Thyroid gland (tissue), 4 donors: ENCODE measurements at regions not wholly inside any gene's neighbourhood (a gene's known extent, or its start where the extent isn't known, plus 50 kb on each side); places are given as distances from the start of the nearest gene placed in this dataset.

Experiments used
- DNase-seq, 2 donors: peaks; one replicate each; pipeline ENCODE4 v3.0.0-alpha.2; 2019
- H3K27ac ChIP-seq, 3 donors: fragments of 200-600 bp; sonication (generic); 1 replicate in 2 of 3; 2 replicates in 1 of 3; pipeline ENCODE4 v1.5.1; 2016 to 2019; ENCODE audit warnings: mild to moderate bottlenecking in 1 of 3, moderate library complexity in 1 of 3
- H3K27me3 ChIP-seq: fragments of 200-600 bp; sonication (generic); one replicate; pipeline ENCODE4 v1.5.1; 2019
- H3K36me3 ChIP-seq, 2 donors: fragments of 200-600 bp; sonication (generic); one replicate each; pipeline ENCODE4 v1.5.1; 2016 to 2019
- H3K4me1 ChIP-seq, 2 donors: fragments of 200-600 bp; sonication (generic); one replicate each; pipeline ENCODE4 v1.5.1; 2017 to 2019
- H3K4me3 ChIP-seq, 3 donors: fragments of 200-600 bp; sonication (generic); replicated peaks in 1 of 3; 1 replicate in 2 of 3; 2 replicates in 1 of 3; pipeline ENCODE4 v1.5.1; 2016; ENCODE audit warnings: mild to moderate bottlenecking in 1 of 3
- H3K9me3 ChIP-seq: fragments of 200-600 bp; sonication (generic); one replicate; pipeline ENCODE4 v1.5.1; 2017
- CTCF ChIP-seq, 6 experiments: fragments of 200-600 bp in 3 of 6; fragments of 450-650 bp in 3 of 6; sonication (generic) in 3 of 6; IDR thresholded peaks; one replicate each; pipeline ENCODE4 v1.5.1; 2016 to 2019; ENCODE audit warnings: antibody characterized with exemption in 6 of 6, mild to moderate bottlenecking in 2 of 6, inconsistent platforms in 1 of 6, moderate library complexity in 1 of 6
- POLR2A ChIP-seq, 2 donors: fragments of 450-650 bp; IDR thresholded peaks; one replicate each; pipeline ENCODE4 v1.6.1; 2017; ENCODE audit warnings: antibody characterized with exemption in 2 of 2, mild to moderate bottlenecking in 2 of 2, moderate library complexity in 1 of 2
- WGBS, 2 donors: methylation state at CpG; one replicate each; pipeline ENCODE4 v1.1.5; 2017; 5-methylcytosine and 5-hydroxymethylcytosine counted together
- intact Hi-C: fragments of 100-400 bp; cut with DNase I; formaldehyde crosslinking; loops from one replicate; pipeline ENCODE4 v1.15.1; 2023

- Histone ChIP-seq H3K9me3 (no peaks in the 10 kb centered on the region), H3K36me3 (no peaks in the 10 kb centered on the region), H3K27ac (no peak overlapping the region), H3K27me3 (peaks cover 6% of the 10 kb centered on the region), H3K4me3 (no peak overlapping the region), H3K4me1 (no peaks in the 10 kb centered on the region)
- DNase-seq: peak in 1 of 2 donors; percentile 7
- 23 to 25% methylated on average over 4 of the region's 4 CpGs for WGBS, 2 donors
- intact Hi-C loops: no loop called here
- TF ChIP-seq CTCF (IDR thresholded peaks at IDR 0.05): peak; percentile 25 to 66 (median 53)
- no peak for TF ChIP-seq POLR2A (IDR thresholded peaks at IDR 0.05)
Observed at GRCh38 chr2:175690113-175690837, 311.8 kb downstream of the LNPK start.

- no peak overlapping the region for H3K27ac ChIP-seq
- no peaks in the 10 kb centered on the region for H3K36me3 ChIP-seq
- no peaks in the 10 kb centered on the region for H3K9me3 ChIP-seq
- peaks cover 6% of the 10 kb centered on the region for H3K27me3 ChIP-seq
- 81 to 84% methylated on average over 4 of the region's 4 CpGs for WGBS, 2 donors
- intact Hi-C loops: loop anchor here (10.0 kb wide), 1 partner anchor 407 kb away; the partner anchor contains the start of genes HOXD12 and HOXD13
- TF ChIP-seq CTCF (IDR thresholded peaks at IDR 0.05) (no peak), POLR2A (IDR thresholded peaks at IDR 0.05) (no peak)
- H3K4me1 ChIP-seq: no peaks in the 10 kb centered on the region
- no peak for DNase-seq
- no peak overlapping the region for H3K4me3 ChIP-seq
Observed at GRCh38 chr2:175688243-175688642, 313.8 kb downstream of the LNPK start.

- no peaks in the 10 kb centered on the region for H3K9me3 ChIP-seq
- intact Hi-C loops: loop anchor here (10.0 kb wide), 1 partner anchor 407 kb away; the partner anchor contains the start of genes HOXD12 and HOXD13
- H3K27me3 ChIP-seq: peaks cover 6% of the 10 kb centered on the region
- no peak for DNase-seq
- H3K36me3 ChIP-seq: no peaks in the 10 kb centered on the region
- 45 to 53% methylated on average over 6 of the region's 6 CpGs for WGBS, 2 donors
- H3K4me1 ChIP-seq: no peaks in the 10 kb centered on the region
- H3K27ac ChIP-seq: no peak overlapping the region
- TF ChIP-seq CTCF (IDR thresholded peaks at IDR 0.05): no peak
- no peak for TF ChIP-seq POLR2A (IDR thresholded peaks at IDR 0.05)
- H3K4me3 ChIP-seq: no peak overlapping the region
Observed at GRCh38 chr2:175687465-175687864, 314.6 kb downstream of the LNPK start.

- H3K27me3 ChIP-seq: peaks cover 6% of the 10 kb centered on the region
- TF ChIP-seq CTCF (IDR thresholded peaks at IDR 0.05) (no peak), POLR2A (IDR thresholded peaks at IDR 0.05) (no peak)
- H3K36me3 ChIP-seq: no peaks in the 10 kb centered on the region
- no peaks in the 10 kb centered on the region for H3K9me3 ChIP-seq
- intact Hi-C loops: loop anchor here (10.0 kb wide), 1 partner anchor 409 kb away; the partner anchor contains the start of genes HOXD12 and HOXD13
- no peaks in the 10 kb centered on the region for H3K4me1 ChIP-seq
- H3K4me3 ChIP-seq: no peak overlapping the region
- no peak overlapping the region for H3K27ac ChIP-seq
- no peak for DNase-seq
- WGBS, 2 donors: 78 to 79% methylated on average over 7 of the region's 7 CpGs
Observed at GRCh38 chr2:175686002-175686401, 316.1 kb downstream of the LNPK start.

GRCh38 chr2:175684466-175684865 lies 317.6 kb downstream of the LNPK start:
- intact Hi-C loops: loop anchor here (10.0 kb wide), 1 partner anchor 410 kb away; the partner anchor contains the start of genes HOXD12 and HOXD13
- Histone ChIP-seq H3K4me1 (no peaks in the 10 kb centered on the region), H3K9me3 (no peaks in the 10 kb centered on the region), H3K36me3 (no peaks in the 10 kb centered on the region), H3K4me3 (no peak overlapping the region), H3K27me3 (peaks cover 6% of the 10 kb centered on the region), H3K27ac (no peak overlapping the region)
- DNase-seq: no peak
- TF ChIP-seq POLR2A (IDR thresholded peaks at IDR 0.05): no peak
- no peak for TF ChIP-seq CTCF (IDR thresholded peaks at IDR 0.05)
- 38 to 57% methylated on average over 4 of the region's 4 CpGs for WGBS, 2 donors
